Prostate gland (tissue), 2 donors: ENCODE measurements at regions not wholly inside any gene's neighbourhood (a gene's known extent, or its start where the extent isn't known, plus 50 kb on each side); places are given as distances from the start of the nearest gene placed in this dataset.

Experiments used
- CTCF ChIP-seq, 4 experiments: fragments of 200-600 bp in 2 of 4; fragments of 450-650 bp in 2 of 4; sonication (generic) in 2 of 4; IDR thresholded peaks; 1 replicate in 3 of 4; 2 replicates in 1 of 4; pipeline ENCODE4 v1.5.1; 2016 to 2019; ENCODE audit warnings: antibody characterized with exemption in 4 of 4, mild to moderate bottlenecking in 2 of 4, moderate library complexity in 2 of 4
- POLR2A ChIP-seq: fragments of 450-650 bp; IDR thresholded peaks from one replicate; pipeline ENCODE4 v1.6.1; 2016; ENCODE audit warnings: antibody characterized with exemption, mild to moderate bottlenecking
- POLR2AphosphoS5 ChIP-seq: sonication (generic); formaldehyde crosslinking; IDR thresholded peaks from one replicate; pipeline ENCODE4 v1.6.1; 2017; ENCODE audit warnings: antibody characterized with exemption

- TF ChIP-seq POLR2A (no peak), CTCF (IDR thresholded peaks at IDR 0.05) (no peak), POLR2AphosphoS5 (no peak)
These were observed 475.9 kb downstream of the BRD1 start for GRCh38 chr22:49351761-49352227.
